ENCODE measurements at regions not wholly inside any gene's neighbourhood (a gene's known extent, or its start where the extent isn't known, plus 50 kb on each side); places are given as distances from the start of the nearest gene placed in this dataset.

DNA sequence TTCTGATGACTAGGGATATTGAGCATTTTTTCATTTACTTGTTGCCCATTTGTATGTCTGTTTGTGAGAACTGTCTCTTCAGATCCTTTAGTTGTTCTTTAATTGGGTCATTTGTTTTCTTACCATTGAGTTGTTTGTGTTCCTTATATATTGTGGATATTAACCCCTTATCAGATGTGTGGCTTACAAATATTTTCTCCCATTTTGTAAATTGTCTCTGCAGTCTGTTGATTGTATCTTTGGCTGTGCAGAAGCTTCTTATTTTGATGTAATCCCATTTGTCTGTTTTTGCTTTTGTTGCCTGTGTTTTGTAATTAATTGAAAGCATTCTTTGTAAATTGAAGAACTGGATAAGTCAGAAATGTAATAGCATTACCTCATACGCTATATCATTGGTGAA is 459.1 kb upstream of the FOXG1 start:
- no peak for TF ChIP-seq POLR2AphosphoS5 (IDR thresholded peaks at IDR 0.05; ENCODE audit: borderline replicate concordance, low read depth, low read length)
- TF ChIP-seq EZH2 (IDR thresholded peaks at IDR 0.05), result no peak
